A673 (cell line): ENCODE measurements at regions not wholly inside any gene's neighbourhood (a gene's known extent, or its start where the extent isn't known, plus 50 kb on each side); places are given as distances from the start of the nearest gene placed in this dataset.

Experiments
- BruUV-seq: library from RNA; stranded (reverse); fragments of 400-500 nt; replicated peaks from 2 replicates; lab custom pipeline; 2021; lab: Mats Ljungman, UMichigan
- CTCF ChIA-PET: fragments of 300-600 bp; sonication (Branson Sonifier 250); formaldehyde crosslinking; loops from one replicate; lab custom pipeline; 2022; ENCODE audit warnings: antibody characterized with exemption; lab: Charles Lee
- POLR2A ChIA-PET: fragments of 300-600 bp; sonication (Branson Sonifier 250); formaldehyde crosslinking; loops from one replicate; lab custom pipeline; 2022; ENCODE audit warnings: antibody characterized with exemption; ENCODE audit not compliant: low non-redundant PET; lab: Charles Lee
- DNase-seq: peaks from one replicate; pipeline ENCODE4 v3.0.0-alpha.2; 2015; ENCODE audit warnings: low spot score
- H3K27ac ChIP-seq: fragments of 200-600 bp; sonication (generic); 2 replicates; pipeline ENCODE4 v1.5.1; 2016; ENCODE audit warnings: mixed run types, low read depth, mild to moderate bottlenecking, mixed read lengths, antibody characterized with exemption, low read length; ENCODE audit not compliant: poor library complexity, severe bottlenecking
- H3K27me3 ChIP-seq: fragments of 200-600 bp; sonication (generic); replicated peaks from 2 replicates; pipeline ENCODE4 v1.6.1; 2017; ENCODE audit warnings: mixed run types, low read depth, mild to moderate bottlenecking, mixed read lengths, antibody characterized with exemption, low read length; ENCODE audit not compliant: insufficient read depth, poor library complexity
- H3K36me3 ChIP-seq: fragments of 200-600 bp; sonication (generic); 2 replicates; pipeline ENCODE4 v1.6.1; 2016; ENCODE audit warnings: mixed run types, mild to moderate bottlenecking, mixed read lengths, antibody characterized with exemption, low read length; ENCODE audit not compliant: insufficient read depth, poor library complexity, severe bottlenecking
- H3K4me1 ChIP-seq: fragments of 200-600 bp; sonication (generic); 2 replicates; pipeline ENCODE4 v1.6.1; 2017; ENCODE audit warnings: mixed run types, mild to moderate bottlenecking, mixed read lengths, antibody characterized with exemption, low read length; ENCODE audit not compliant: insufficient read depth, poor library complexity, severe bottlenecking
- H3K4me3 ChIP-seq: fragments of 200-600 bp; sonication (generic); 2 replicates; pipeline ENCODE4 v1.5.1; 2016; ENCODE audit warnings: low read depth, mixed run types, mild to moderate bottlenecking, mixed read lengths, low read length; ENCODE audit not compliant: poor library complexity, severe bottlenecking
- H3K9me3 ChIP-seq: fragments of 200-600 bp; sonication (generic); 2 replicates; pipeline ENCODE4 v1.6.1; 2016; ENCODE audit warnings: mixed run types, low read depth, mild to moderate bottlenecking, mixed read lengths, antibody characterized with exemption, low read length; ENCODE audit not compliant: poor library complexity, severe bottlenecking
- EZH2 ChIP-seq: fragments of 200-600 bp; sonication (generic); IDR thresholded peaks from 2 replicates; pipeline ENCODE4 v1.6.1; 2017; ENCODE audit warnings: borderline replicate concordance, low read depth, mild to moderate bottlenecking, mixed read lengths, antibody characterized with exemption, low read length; ENCODE audit not compliant: poor library complexity, severe bottlenecking
- intact Hi-C: fragments of 100-400 bp; cut with micrococcal nuclease; formaldehyde crosslinking; loops from one replicate; pipeline ENCODE4 v1.10.0; 2022; ENCODE audit not compliant: unreplicated experiment
- TF ChIP-seq, protein P1 (sequence below): fragments of 300-800, 200-600 bp; sonication (generic); conservative IDR thresholded peaks from 2 replicates; pipeline ENCODE4 v1.5.1; 2017; ENCODE audit warnings: low read depth, mild to moderate bottlenecking, antibody characterized with exemption, low read length, moderate library complexity, mixed read lengths

DNA sequence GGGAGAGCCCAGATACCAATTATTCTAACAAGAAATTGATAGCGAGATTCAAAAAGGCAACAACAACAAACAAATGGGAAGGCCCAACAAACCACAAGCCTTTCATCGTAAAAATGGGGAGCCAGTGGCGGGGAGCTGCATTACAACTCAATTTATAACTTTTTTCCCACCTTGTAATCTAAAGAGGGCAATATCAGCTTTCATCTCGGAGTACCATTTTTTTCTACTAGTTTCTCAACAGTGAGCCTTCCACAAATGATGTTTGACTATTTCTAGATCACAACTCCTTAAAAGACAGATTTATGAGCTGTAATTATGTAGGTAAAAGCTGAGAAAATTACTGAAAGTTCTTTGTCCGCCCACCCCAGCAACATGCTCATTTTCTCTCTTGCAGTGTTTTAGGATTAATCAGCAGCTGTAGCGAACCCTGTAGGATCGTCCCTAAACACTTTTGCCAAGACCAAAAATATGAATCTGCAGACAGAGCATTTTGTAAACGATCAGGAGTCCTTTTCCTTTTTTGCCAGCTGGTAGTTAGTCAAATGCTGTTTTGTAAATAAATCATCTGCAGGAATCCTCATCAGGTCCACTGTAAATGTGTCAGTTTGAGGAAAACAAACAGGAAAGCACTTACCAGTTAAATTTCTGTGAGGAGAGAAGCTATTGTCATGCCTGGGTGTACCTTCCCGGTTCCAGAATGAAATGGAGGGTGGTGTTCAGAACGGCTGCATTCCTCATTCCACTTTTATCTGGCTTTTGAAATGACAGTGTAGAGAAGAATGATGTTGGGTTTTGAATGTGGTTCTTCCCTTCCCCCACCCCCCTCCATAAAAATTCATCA is 53.2 kb downstream of the EEF1B2 start:
- peak overlapping the region; percentile 20 for H3K4me3 ChIP-seq
- TF ChIP-seq, protein P1, sequence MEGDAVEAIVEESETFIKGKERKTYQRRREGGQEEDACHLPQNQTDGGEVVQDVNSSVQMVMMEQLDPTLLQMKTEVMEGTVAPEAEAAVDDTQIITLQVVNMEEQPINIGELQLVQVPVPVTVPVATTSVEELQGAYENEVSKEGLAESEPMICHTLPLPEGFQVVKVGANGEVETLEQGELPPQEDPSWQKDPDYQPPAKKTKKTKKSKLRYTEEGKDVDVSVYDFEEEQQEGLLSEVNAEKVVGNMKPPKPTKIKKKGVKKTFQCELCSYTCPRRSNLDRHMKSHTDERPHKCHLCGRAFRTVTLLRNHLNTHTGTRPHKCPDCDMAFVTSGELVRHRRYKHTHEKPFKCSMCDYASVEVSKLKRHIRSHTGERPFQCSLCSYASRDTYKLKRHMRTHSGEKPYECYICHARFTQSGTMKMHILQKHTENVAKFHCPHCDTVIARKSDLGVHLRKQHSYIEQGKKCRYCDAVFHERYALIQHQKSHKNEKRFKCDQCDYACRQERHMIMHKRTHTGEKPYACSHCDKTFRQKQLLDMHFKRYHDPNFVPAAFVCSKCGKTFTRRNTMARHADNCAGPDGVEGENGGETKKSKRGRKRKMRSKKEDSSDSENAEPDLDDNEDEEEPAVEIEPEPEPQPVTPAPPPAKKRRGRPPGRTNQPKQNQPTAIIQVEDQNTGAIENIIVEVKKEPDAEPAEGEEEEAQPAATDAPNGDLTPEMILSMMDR, result no peak
- TF ChIP-seq EZH2, result no peak
- POLR2A ChIA-PET, result no interaction called here
- H3K27me3 ChIP-seq, result no peaks in the 10 kb centered on the region
- no TSS peak for BruUV-seq
- H3K9me3 ChIP-seq, result no peaks in the 10 kb centered on the region
- no peaks in the 10 kb centered on the region for H3K36me3 ChIP-seq
- H3K27ac ChIP-seq, result no peak overlapping the region
- peak; percentile 13 for DNase-seq
- H3K4me1 ChIP-seq, result no peaks in the 10 kb centered on the region
- intact Hi-C loops, result no loop called here
- CTCF ChIA-PET, result no interaction called here

DNA sequence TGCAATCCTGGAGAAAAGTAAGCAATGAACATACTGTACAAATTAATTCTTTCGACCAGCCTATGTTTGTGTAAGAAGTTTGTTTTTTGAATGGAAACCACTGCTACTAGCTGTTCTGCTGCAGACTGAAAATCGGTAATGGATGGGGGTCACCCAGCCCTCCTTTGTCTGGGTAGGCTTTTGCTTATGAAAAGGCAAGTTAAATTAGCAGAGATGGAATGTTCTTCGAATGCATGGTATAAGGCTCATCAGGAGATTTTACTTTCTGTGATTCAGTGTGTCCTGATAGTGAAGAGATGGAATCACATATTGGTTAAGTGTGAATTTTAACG is 53.8 kb downstream of the EEF1B2 start:
- ChIA-PET CTCF (no interaction called here), POLR2A (no interaction called here)
- no peak for TF ChIP-seq EZH2
- TF ChIP-seq, protein P1, result no peak
- no peak for DNase-seq
- Histone ChIP-seq H3K27me3 (no peaks in the 10 kb centered on the region), H3K4me3 (peak overlapping the region; percentile 20), H3K9me3 (no peaks in the 10 kb centered on the region), H3K4me1 (no peaks in the 10 kb centered on the region), H3K36me3 (no peaks in the 10 kb centered on the region), H3K27ac (no peak overlapping the region)
- BruUV-seq, result no TSS peak
- intact Hi-C loops, result no loop called here

DNA sequence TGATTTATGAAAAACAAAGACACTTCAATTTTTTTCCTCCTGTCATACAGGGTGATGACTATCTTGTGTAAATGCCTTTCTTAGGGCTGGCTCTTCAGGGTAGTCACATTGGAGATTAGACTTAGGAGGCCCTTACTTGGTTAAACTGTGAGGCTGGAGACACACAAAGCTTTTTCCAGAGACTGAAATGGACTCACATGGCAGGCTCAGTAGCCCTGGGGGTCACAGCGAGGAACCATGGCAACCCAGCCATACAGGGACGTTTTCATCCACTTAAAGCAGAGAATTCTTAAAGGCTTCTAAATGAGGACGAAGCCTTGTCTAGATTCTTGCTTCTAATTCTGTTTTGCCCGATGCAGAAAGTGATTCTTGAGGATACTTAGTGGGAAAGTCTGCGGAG is 57.3 kb upstream of the ZDBF2 start:
- no peak overlapping the region for H3K27ac ChIP-seq
- H3K36me3 ChIP-seq, result no peaks in the 10 kb centered on the region
- no peaks in the 10 kb centered on the region for H3K27me3 ChIP-seq
- POLR2A ChIA-PET, result no interaction called here
- H3K4me3 ChIP-seq, result no peak overlapping the region
- CTCF ChIA-PET, result no interaction called here
- peaks cover 3% of the 10 kb centered on the region for H3K4me1 ChIP-seq
- BruUV-seq, result no TSS peak
- H3K9me3 ChIP-seq, result no peaks in the 10 kb centered on the region
- no peak for DNase-seq
- no peak for TF ChIP-seq EZH2
- TF ChIP-seq, protein P1, result no peak
- intact Hi-C loops, result no loop called here
